GM12878 (cell line): ENCODE measurements at regions not wholly inside any gene's neighbourhood (a gene's known extent, or its start where the extent isn't known, plus 50 kb on each side); places are given as distances from the start of the nearest gene placed in this dataset.

Experiments
- ATAC-seq: fragments of 200-7000 bp; cut with Tn5 transposase; 3 replicates; pipeline ENCODE4 v1.9.1; 2020; ENCODE audit warnings: mild to moderate bottlenecking, moderate library complexity
- BruUV-seq: library from RNA; stranded (reverse); fragments of 400-500 nt; replicated peaks from 2 replicates; lab custom pipeline; 2021; lab: Mats Ljungman, UMichigan
- CTCF ChIA-PET: fragments of 300-600 bp; sonication (Branson Sonifier 250); formaldehyde crosslinking; extraction: SDS; loops from one replicate; lab custom pipeline; 2021; ENCODE audit warnings: inconsistent platforms; lab: Yijun Ruan, JAX
- POLR2A ChIA-PET: fragments of 350-600 bp; formaldehyde crosslinking; extraction: SDS; loops from one replicate; lab custom pipeline; 2021; ENCODE audit warnings: inconsistent platforms; lab: Charles Lee
- RAD21 ChIA-PET: fragments of 300-600 bp; sonication (Branson Sonifier 250); formaldehyde crosslinking; loops from one replicate; lab custom pipeline; 2023; ENCODE audit warnings: antibody characterized with exemption; ENCODE audit not compliant: unreplicated experiment; lab: Charles Lee
- SMC1A ChIA-PET: fragments of 300-600 bp; sonication (Branson Sonifier 250); formaldehyde crosslinking; loops from one replicate; lab custom pipeline; 2023; ENCODE audit not compliant: unreplicated experiment, uncharacterized antibody; lab: Charles Lee
- DNase-seq: peaks from one replicate; pipeline ENCODE4 v3.0.0-alpha.2; 2011; ENCODE audit warnings: low read depth, low spot score
- FAIRE-seq: peaks from 3 replicates; lab custom pipeline; 2011; peaks lifted over from hg19 to GRCh38; lab: Jason Lieb, UNC
- H2AFZ ChIP-seq: 2 replicates; pipeline ENCODE4 v1.6.0; 2011; ENCODE audit warnings: low read depth, low read length, control low read depth; ENCODE audit not compliant: control insufficient read depth
- H3K27ac ChIP-seq: 2 replicates; pipeline ENCODE4 v1.5.1; 2011; ENCODE audit warnings: control low read depth; ENCODE audit not compliant: control insufficient read depth, insufficient read depth
- H3K27me3 ChIP-seq, 2 experiments: replicated peaks in 1 of 2; 2 replicates each; pipeline versions ENCODE4 v1.6.0 to v1.6.1; 2011; ENCODE audit warnings: low read length in 1 of 2; ENCODE audit not compliant: control insufficient read depth in 2 of 2, insufficient read depth in 2 of 2
- H3K36me3 ChIP-seq, 2 experiments: 2 replicates each; pipeline ENCODE4 v1.5.1; 2011; ENCODE audit warnings: low read length in 1 of 2; ENCODE audit not compliant: control insufficient read depth in 2 of 2, insufficient read depth in 2 of 2
- H3K4me1 ChIP-seq: 2 replicates; pipeline ENCODE4 v1.6.1; 2011; ENCODE audit warnings: mild to moderate bottlenecking, low read length, moderate library complexity, mixed read lengths; ENCODE audit not compliant: control insufficient read depth, insufficient read depth
- H3K4me2 ChIP-seq: 2 replicates; pipeline ENCODE4 v1.6.0; 2011; ENCODE audit warnings: control low read depth; ENCODE audit not compliant: control insufficient read depth, insufficient read depth
- H3K4me3 ChIP-seq: fragments of 200-600 bp; sonication (generic); 2 replicates; pipeline ENCODE4 v1.5.1; 2016
- H3K79me2 ChIP-seq: 2 replicates; pipeline ENCODE4 v1.6.0; 2011; ENCODE audit warnings: low read length; ENCODE audit not compliant: control insufficient read depth, insufficient read depth
- H3K9ac ChIP-seq: 2 replicates; pipeline ENCODE4 v1.8.0; 2011; ENCODE audit warnings: low read length, control low read depth, mixed read lengths; ENCODE audit not compliant: control insufficient read depth, insufficient read depth
- H3K9me3 ChIP-seq: replicated peaks from 3 replicates; pipeline ENCODE4 v1.5.1; 2011; ENCODE audit warnings: mild to moderate bottlenecking, low read length; ENCODE audit not compliant: control insufficient read depth, insufficient read depth
- H4K20me1 ChIP-seq: 2 replicates; pipeline ENCODE4 v1.6.0; 2011; ENCODE audit not compliant: control insufficient read depth, insufficient read depth
- BCL11A ChIP-seq: IDR thresholded peaks from 2 replicates; pipeline ENCODE4 v1.6.1; 2011; ENCODE audit warnings: low read depth, low read length
- CEBPB ChIP-seq, 2 experiments: fragments of 150-350 bp in 1 of 2; IDR thresholded peaks; 2 replicates each; pipeline ENCODE4 v1.6.1; 2012 to 2014; ENCODE audit warnings: low read depth in 2 of 2, low read length in 2 of 2, borderline replicate concordance in 1 of 2, inconsistent platforms in 1 of 2
- EZH2 ChIP-seq: IDR thresholded peaks from 2 replicates; pipeline ENCODE4 v1.6.1; 2012; ENCODE audit warnings: low read depth, mild to moderate bottlenecking, control low read depth, inconsistent platforms, low read length, borderline replicate concordance; ENCODE audit not compliant: control insufficient read depth
- JUND ChIP-seq: IDR thresholded peaks from 2 replicates; pipeline ENCODE4 v1.6.1; 2012; ENCODE audit warnings: low read depth, mild to moderate bottlenecking, low read length, improper control_type of control experiment, moderate library complexity
- LARP7 ChIP-seq: fragments of 450-650 bp; IDR thresholded peaks from 2 replicates; pipeline ENCODE4 v1.6.1; 2017; ENCODE audit warnings: mild to moderate bottlenecking
- MTA2 ChIP-seq: fragments of 450-650 bp; IDR thresholded peaks from 2 replicates; pipeline ENCODE4 v1.6.1; 2016; ENCODE audit warnings: low read depth, mild to moderate bottlenecking, moderate library complexity
- NR2C1 ChIP-seq: fragments of 450-650 bp; IDR thresholded peaks from 2 replicates; pipeline ENCODE4 v1.6.1; 2017; ENCODE audit warnings: antibody characterized with exemption, mild to moderate bottlenecking, moderate library complexity
- RAD21 ChIP-seq: IDR thresholded peaks from 2 replicates; pipeline ENCODE4 v1.6.1; 2011; ENCODE audit warnings: mild to moderate bottlenecking, low read depth, low read length, moderate library complexity; ENCODE audit not compliant: insufficient read depth
- TCF12 ChIP-seq: IDR thresholded peaks from 2 replicates; pipeline ENCODE4 v1.6.1; 2011; ENCODE audit warnings: low read depth, mild to moderate bottlenecking, low read length
- ZNF384 ChIP-seq: IDR thresholded peaks from 2 replicates; pipeline ENCODE4 v1.6.1; 2012; ENCODE audit warnings: low read depth, mild to moderate bottlenecking, low read length, improper control_type of control experiment, borderline replicate concordance
- ZNF622 ChIP-seq: fragments of 450-650 bp; IDR thresholded peaks from 2 replicates; pipeline ENCODE4 v1.6.1; 2017; ENCODE audit warnings: mild to moderate bottlenecking, inconsistent platforms
- ZSCAN29 ChIP-seq: fragments of 450-650 bp; IDR thresholded peaks from 2 replicates; pipeline ENCODE4 v1.6.1; 2017; ENCODE audit warnings: mild to moderate bottlenecking, moderate library complexity
- WGBS: methylation state at CpG from one replicate; pipeline ENCODE4 v1.1.6; 2016; ENCODE audit warnings: low lambda C conversion rate; ENCODE audit not compliant: insufficient replicate concordance, insufficient coverage; ENCODE audit errors: missing lambda C conversion rate; 5-methylcytosine and 5-hydroxymethylcytosine counted together
- in situ Hi-C: fragments of 300-500 bp; cut with MboI; formaldehyde crosslinking; loops from 9 replicates; pipeline ENCODE4 v1.14.3; 2018; ENCODE audit warnings: mixed read lengths
- intact Hi-C: fragments of 100-400 bp; cut with micrococcal nuclease; formaldehyde crosslinking; loops from one replicate; pipeline ENCODE4 v1.14.2; 2022; ENCODE audit not compliant: unreplicated experiment

- H3K36me3 ChIP-seq: no peaks in the 10 kb centered on the region
- no peaks in the 10 kb centered on the region for H4K20me1 ChIP-seq
- no peak overlapping the region for H2AFZ ChIP-seq
- in situ Hi-C loops (no loop called here), intact Hi-C loops (no loop called here)
- no peak overlapping the region for H3K9ac ChIP-seq
- SMC1A ChIA-PET: no interaction called here
- peaks cover 0 to 2% of the 10 kb centered on the region in 2 experiments; a peak in 1 of 4 replicates for H3K27me3 ChIP-seq
- H3K79me2 ChIP-seq: no peaks in the 10 kb centered on the region
- ATAC-seq (no peak), FAIRE-seq (no peak), DNase-seq (no peak)
- no peak overlapping the region for H3K4me2 ChIP-seq
- WGBS: 19% methylated on average over 3 of the region's 3 CpGs
- H3K4me1 ChIP-seq: no peaks in the 10 kb centered on the region
- CTCF ChIA-PET: no interaction called here
- H3K27ac ChIP-seq: no peak overlapping the region
- no peaks in the 10 kb centered on the region for H3K9me3 ChIP-seq
- H3K4me3 ChIP-seq: no peak overlapping the region
- POLR2A ChIA-PET: no interaction called here
- BruUV-seq: no TSS peak
- RAD21 ChIA-PET: interaction anchor here (0.7 kb wide), 1 partner anchor 696 kb away, joined by 3 read pairs; no protein-coding TSS in a partner anchor
- TF ChIP-seq ZSCAN29 (no peak), JUND (no peak), NR2C1 (no peak), EZH2 (no peak), ZNF622 (no peak), CEBPB (IDR thresholded peaks at IDR 0.05; ENCODE audit: borderline replicate concordance in 1 of 2, low read depth in 2 of 2, low read length in 2 of 2) (no peak), LARP7 (no peak), BCL11A (no peak), ZNF384 (no peak), RAD21 (no peak), MTA2 (no peak), TCF12 (no peak)
Observed at GRCh38 chr3:177683586-177683985, 486.3 kb upstream of the TBL1XR1 start.
